ENCODE measurements at regions not wholly inside any gene's neighbourhood (a gene's known extent, or its start where the extent isn't known, plus 50 kb on each side); places are given as distances from the start of the nearest gene placed in this dataset.

DNA sequence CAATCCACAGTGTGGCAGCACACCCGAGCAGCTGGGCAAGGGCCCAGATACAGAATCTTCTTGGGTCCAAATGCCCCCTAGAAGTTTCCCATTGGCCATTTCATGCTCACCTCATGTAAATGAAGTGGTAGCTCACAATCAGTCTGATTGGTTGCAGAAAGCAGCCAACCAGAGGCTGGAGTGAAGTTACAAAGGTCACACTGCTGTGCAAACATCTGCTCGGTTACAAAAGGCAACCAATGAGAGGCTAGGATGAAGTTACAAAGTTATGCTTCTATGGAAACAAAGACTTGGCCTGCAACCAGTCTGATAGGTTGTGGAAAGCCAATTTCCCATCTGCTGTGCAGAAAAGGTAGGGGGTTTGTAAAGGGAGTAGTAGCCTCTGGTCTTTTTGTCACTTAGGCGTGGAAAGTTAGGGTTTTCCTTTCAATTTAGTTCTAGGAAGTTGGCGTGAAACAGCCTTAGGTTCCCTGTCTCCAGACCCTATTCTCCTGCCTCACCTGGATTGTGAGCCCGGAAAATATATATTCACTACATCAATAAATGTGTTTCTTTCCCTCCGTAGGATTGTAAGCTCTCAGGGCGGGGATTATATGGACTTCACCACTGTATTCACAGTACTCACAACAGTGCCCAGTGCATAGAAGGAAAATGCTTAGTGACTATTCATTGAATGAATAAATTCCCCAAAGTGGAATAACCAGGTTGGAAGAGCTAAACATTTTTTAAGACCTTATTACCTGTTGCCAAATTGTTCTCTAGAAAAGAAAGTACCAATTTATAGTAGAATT, 91.9 kb downstream of the URB2 start:
- Histone ChIP-seq H3K27me3 (no peaks in the 10 kb centered on the region), H3K4me1 (ENCODE audit: low read depth) (no peaks in the 10 kb centered on the region), H3K27ac (no peak overlapping the region), H3K9me3 (ENCODE audit: low read depth) (no peaks in the 10 kb centered on the region), H3K36me3 (no peaks in the 10 kb centered on the region), H3K4me3 (no peak overlapping the region)
- TF ChIP-seq, protein P1, sequence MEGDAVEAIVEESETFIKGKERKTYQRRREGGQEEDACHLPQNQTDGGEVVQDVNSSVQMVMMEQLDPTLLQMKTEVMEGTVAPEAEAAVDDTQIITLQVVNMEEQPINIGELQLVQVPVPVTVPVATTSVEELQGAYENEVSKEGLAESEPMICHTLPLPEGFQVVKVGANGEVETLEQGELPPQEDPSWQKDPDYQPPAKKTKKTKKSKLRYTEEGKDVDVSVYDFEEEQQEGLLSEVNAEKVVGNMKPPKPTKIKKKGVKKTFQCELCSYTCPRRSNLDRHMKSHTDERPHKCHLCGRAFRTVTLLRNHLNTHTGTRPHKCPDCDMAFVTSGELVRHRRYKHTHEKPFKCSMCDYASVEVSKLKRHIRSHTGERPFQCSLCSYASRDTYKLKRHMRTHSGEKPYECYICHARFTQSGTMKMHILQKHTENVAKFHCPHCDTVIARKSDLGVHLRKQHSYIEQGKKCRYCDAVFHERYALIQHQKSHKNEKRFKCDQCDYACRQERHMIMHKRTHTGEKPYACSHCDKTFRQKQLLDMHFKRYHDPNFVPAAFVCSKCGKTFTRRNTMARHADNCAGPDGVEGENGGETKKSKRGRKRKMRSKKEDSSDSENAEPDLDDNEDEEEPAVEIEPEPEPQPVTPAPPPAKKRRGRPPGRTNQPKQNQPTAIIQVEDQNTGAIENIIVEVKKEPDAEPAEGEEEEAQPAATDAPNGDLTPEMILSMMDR (IDR thresholded peaks at IDR 0.05; ENCODE audit: low read depth, low read length) = no peak
- DNase-seq (ENCODE audit: low read depth in 1 of 2, low spot score in 1 of 2) = no peak

DNA sequence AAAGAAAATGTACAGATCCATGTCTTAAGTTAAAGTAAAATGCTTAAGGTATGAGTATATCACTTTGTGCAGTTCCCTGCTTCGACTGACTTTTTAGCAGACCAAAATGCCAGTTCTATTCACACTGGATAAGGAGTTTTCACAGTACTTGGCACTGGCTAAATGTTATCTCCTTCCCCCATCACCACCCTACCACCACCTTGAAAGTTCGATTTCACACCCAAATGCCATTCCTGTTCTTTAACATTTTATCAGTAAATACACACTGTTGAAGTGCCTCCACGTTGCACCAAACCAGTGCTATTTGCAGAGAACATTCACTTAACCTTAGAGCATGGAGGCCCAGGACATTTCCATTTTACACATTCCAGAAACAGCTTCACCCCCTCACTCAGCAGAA, 100.0 kb downstream of the URB2 start:
- Histone ChIP-seq H3K27me3 (no peaks in the 10 kb centered on the region), H3K27ac (no peak overlapping the region), H3K4me1 (ENCODE audit: low read depth) (peaks cover 6% of the 10 kb centered on the region), H3K36me3 (no peaks in the 10 kb centered on the region), H3K4me3 (no peak overlapping the region), H3K9me3 (ENCODE audit: low read depth) (no peaks in the 10 kb centered on the region)
- TF ChIP-seq, protein P1 (IDR thresholded peaks at IDR 0.05; ENCODE audit: low read depth, low read length) = no peak
- DNase-seq (ENCODE audit: low read depth in 1 of 2, low spot score in 1 of 2) = peak in 1 of 2 donors; percentile 9

DNA sequence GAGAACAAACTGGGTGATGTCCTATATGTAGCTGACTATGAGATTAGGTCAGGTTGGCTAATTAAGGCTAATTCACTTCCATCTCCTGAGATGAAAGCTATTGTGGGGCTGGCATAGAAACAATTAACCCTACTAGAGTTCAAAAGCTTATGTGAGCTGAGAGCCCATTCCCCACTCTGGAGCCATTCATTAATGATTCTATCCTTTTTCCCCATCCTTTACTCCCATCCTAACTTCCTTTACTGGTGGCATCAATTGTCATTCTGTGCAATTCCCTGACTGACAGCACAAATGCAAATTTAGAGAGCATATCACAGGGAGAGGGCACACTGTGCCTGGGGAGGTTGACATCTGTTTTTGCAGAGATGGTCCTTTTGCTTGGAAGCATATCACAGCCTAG, 103.9 kb downstream of the URB2 start:
- H3K4me1 ChIP-seq (ENCODE audit: low read depth) = peaks cover 6% of the 10 kb centered on the region
- no peaks in the 10 kb centered on the region for H3K27me3 ChIP-seq
- no peaks in the 10 kb centered on the region for H3K9me3 ChIP-seq (ENCODE audit: low read depth)
- no peak for DNase-seq (ENCODE audit: low read depth in 1 of 2, low spot score in 1 of 2)
- H3K36me3 ChIP-seq = no peaks in the 10 kb centered on the region
- TF ChIP-seq, protein P1 (IDR thresholded peaks at IDR 0.05; ENCODE audit: low read depth, low read length) = no peak
- no peak overlapping the region for H3K4me3 ChIP-seq
- H3K27ac ChIP-seq = no peak overlapping the region

DNA sequence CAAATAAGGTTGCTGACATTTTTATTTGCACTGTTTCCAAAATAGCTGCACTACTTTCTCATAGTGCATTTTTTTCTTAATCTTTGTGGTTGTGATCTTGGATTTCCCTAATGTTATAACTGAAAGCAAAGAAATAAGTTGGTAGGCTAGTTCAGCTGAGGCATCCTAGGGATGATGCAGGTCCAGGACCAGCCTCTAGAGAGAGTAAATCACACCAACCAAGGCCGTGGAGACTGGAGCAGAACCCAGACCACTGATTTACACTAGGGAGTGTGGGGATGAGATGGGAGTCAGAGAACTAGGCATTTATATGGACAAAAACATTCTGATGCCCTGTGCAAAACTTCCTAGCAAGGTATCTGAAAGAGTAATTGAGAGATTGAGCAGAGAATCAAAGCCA, 104.5 kb downstream of the URB2 start:
- H3K36me3 ChIP-seq = no peaks in the 10 kb centered on the region
- H3K27ac ChIP-seq = no peak overlapping the region
- peaks cover 6% of the 10 kb centered on the region for H3K4me1 ChIP-seq (ENCODE audit: low read depth)
- no peak overlapping the region for H3K4me3 ChIP-seq
- TF ChIP-seq, protein P1 (IDR thresholded peaks at IDR 0.05; ENCODE audit: low read depth, low read length) = no peak
- DNase-seq (ENCODE audit: low read depth in 1 of 2, low spot score in 1 of 2) = no peak
- H3K9me3 ChIP-seq (ENCODE audit: low read depth) = no peaks in the 10 kb centered on the region
- no peaks in the 10 kb centered on the region for H3K27me3 ChIP-seq

DNA sequence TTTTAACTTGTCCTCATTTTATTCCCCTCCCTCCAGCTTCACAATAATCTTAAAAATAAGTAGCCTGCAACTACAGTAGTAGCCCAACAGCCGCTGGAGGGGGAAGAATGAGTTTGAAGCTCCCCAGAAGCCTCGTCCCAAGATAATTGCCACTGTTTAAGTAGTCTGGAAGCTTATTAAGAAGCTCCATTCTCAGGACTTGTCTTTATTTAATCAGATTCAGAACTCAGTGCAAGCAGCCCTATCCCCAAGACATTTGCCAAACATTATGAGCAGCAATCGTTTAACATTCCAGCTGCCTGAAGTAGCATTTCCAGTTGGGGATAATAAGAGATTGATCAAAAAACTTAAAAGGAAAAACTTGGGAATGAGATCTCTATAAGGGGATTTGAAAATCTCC, 106.0 kb downstream of the URB2 start:
- no peaks in the 10 kb centered on the region for H3K4me1 ChIP-seq (ENCODE audit: low read depth)
- H3K4me3 ChIP-seq = no peak overlapping the region
- no peaks in the 10 kb centered on the region for H3K36me3 ChIP-seq
- H3K9me3 ChIP-seq (ENCODE audit: low read depth) = peaks cover 6% of the 10 kb centered on the region
- TF ChIP-seq, protein P1 (IDR thresholded peaks at IDR 0.05; ENCODE audit: low read depth, low read length) = no peak
- no peak for DNase-seq (ENCODE audit: low read depth in 1 of 2, low spot score in 1 of 2)
- H3K27me3 ChIP-seq = no peaks in the 10 kb centered on the region
- H3K27ac ChIP-seq = no peak overlapping the region
